Upper lobe of left lung (tissue), 4 donors: ENCODE measurements at regions not wholly inside any gene's neighbourhood (a gene's known extent, or its start where the extent isn't known, plus 50 kb on each side); places are given as distances from the start of the nearest gene placed in this dataset.

Source experiments
- CTCF ChIP-seq, 6 experiments: fragments of 450-650 bp in 4 of 6; fragments of 200-600 bp in 2 of 6; sonication (generic) in 2 of 6; IDR thresholded peaks; one replicate each; pipeline ENCODE4 v1.5.1; 2016 to 2019; ENCODE audit warnings: antibody characterized with exemption in 6 of 6
- EP300 ChIP-seq, 4 donors: sonication (generic); formaldehyde crosslinking; IDR thresholded peaks; one replicate each; pipeline ENCODE4 v1.5.1; 2017; ENCODE audit warnings: antibody characterized with exemption in 4 of 4, control low read depth in 2 of 4
- POLR2A ChIP-seq, 4 donors: fragments of 450-650 bp; IDR thresholded peaks; one replicate each; pipeline ENCODE4 v1.5.1; 2016 to 2017; ENCODE audit warnings: antibody characterized with exemption in 4 of 4, mild to moderate bottlenecking in 2 of 4
- POLR2AphosphoS5 ChIP-seq, 2 donors: sonication (generic); formaldehyde crosslinking; IDR thresholded peaks; one replicate each; pipeline ENCODE4 v1.5.1; 2017; ENCODE audit warnings: antibody characterized with exemption in 2 of 2

GRCh38 chr4:56104188-56104587 lies 155.4 kb downstream of the CEP135 start:
- TF ChIP-seq POLR2AphosphoS5 (IDR thresholded peaks at IDR 0.05) (no peak), CTCF (IDR thresholded peaks at IDR 0.05) (no peak), EP300 (IDR thresholded peaks at IDR 0.05) (no peak), POLR2A (IDR thresholded peaks at IDR 0.05) (no peak)
